Activated CD4-positive, alpha-beta T cell treated with anti-CD3 and anti-CD28 coated beads, Interleukin-10, Interleukin-2, amounts not matched to agents 100 ng/mL and 50 ng/mL, durations not matched to agents 16 hours and 8 hours (primary cell): ENCODE measurements at regions not wholly inside any gene's neighbourhood (a gene's known extent, or its start where the extent isn't known, plus 50 kb on each side); places are given as distances from the start of the nearest gene placed in this dataset.

Source experiments
- DNase-seq: peaks from one replicate; pipeline ENCODE4 v3.0.0-alpha.2; 2020

GRCh38 chr5:61697809-61698558 is 365.9 kb downstream of the ZSWIM6 start:
- DNase-seq: no peak

DNA sequence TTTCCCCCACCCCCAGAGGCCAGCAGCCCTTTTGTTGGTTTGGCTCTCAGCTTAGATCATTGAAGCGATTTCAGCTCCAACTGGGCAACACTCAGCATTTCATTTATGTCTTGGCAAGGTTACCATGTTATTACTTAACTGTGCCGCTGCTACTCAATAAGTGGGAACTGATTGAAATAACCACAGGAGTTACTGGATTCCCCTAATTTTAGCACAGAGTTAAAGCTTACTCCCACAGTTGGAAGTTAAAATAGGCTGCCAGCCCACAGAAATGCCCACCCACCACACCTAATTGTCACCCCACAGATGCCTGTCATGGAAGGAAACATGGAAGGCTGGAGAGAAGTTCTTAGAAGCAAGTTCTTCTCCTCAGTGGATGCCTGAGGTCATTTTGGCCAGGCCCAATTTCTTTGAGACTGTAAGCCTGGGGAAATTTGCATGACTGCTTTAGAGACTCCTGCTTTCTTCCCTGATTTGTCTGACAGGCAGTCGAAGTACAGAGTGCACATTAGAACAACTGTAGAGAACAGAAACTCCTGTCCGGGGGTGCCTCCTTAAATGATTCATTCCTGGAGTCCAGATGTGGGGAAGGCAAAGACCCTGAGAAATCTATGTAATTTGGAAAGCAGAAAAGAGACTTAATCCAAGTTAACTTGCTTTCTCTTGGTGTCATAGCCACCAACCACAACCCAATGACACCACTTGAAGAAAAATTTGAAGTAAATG is 370.0 kb downstream of the ZSWIM6 start:
- DNase-seq: no peak

- no peak for DNase-seq
Measured at GRCh38 chr5:61702784-61703183, 370.7 kb downstream of the ZSWIM6 start.

- no peak for DNase-seq
Measured at GRCh38 chr5:61704289-61704688, 372.2 kb downstream of the ZSWIM6 start.

DNA sequence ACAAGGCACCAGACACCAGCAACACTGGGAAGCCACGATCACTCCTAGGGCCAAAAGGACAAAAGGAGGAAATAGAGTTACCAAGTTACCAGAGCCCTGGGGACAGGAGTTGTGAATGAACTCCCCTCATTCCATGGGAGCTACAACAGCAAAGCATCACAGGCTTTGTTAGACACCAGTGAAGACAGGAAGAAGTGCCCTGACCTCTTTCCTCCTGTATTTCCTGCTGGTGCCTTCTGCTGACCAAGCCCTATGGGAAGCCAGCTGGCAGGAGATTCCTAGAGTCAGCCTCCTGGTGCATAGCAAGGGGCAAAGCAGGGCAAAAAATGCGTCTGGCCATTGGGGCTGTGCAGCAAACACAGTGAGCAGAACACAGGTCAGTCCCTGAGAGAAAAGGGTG is 374.7 kb downstream of the ZSWIM6 start:
- no peak for DNase-seq

GRCh38 chr5:61719124-61719523 is 387.1 kb downstream of the ZSWIM6 start:
- DNase-seq: no peak

DNA sequence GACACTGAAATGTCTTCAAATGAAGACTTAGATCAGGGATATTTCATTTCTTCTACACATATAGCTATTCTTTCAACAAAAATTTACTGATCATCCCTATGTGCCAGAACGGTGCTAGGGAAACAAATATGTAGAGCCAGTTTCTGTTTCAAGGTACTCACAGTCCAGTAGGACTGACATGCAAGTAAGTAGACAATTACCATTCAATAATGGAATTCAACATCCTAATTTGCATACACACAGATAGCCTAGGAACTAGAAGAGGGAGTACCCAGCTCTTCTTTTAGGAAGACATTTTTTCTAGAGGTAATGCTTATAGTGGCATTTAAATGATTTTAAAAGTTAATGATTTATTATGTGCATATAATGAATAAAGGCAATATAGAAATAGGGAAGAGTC is 388.8 kb downstream of the ZSWIM6 start:
- DNase-seq: no peak

GRCh38 chr5:61724102-61724501 is 392.0 kb downstream of the ZSWIM6 start:
- no peak for DNase-seq

- DNase-seq: no peak
Measured at GRCh38 chr5:61728287-61728686, 396.2 kb downstream of the ZSWIM6 start.

DNA sequence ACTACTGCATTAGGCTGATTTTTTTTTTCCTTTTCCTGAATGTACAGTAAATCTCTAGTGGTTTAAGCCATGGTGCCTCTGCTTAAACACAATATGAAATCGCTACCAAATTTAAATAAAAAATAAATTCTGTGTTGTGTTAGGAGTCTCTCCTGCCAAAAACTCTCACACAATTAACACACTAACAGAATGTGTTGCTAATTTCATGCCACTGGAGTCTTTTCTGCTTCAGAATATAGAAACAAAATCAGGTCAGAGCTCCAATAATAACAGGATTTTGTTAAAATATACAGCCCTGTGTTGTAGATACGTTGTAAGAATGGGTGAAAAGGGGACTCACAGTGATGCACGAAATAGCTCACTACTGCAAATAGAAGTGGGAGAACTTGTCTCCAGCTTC is 398.8 kb downstream of the ZSWIM6 start:
- DNase-seq: no peak

GRCh38 chr5:61731267-61731945 is 399.3 kb downstream of the ZSWIM6 start:
- DNase-seq: no peak

DNA sequence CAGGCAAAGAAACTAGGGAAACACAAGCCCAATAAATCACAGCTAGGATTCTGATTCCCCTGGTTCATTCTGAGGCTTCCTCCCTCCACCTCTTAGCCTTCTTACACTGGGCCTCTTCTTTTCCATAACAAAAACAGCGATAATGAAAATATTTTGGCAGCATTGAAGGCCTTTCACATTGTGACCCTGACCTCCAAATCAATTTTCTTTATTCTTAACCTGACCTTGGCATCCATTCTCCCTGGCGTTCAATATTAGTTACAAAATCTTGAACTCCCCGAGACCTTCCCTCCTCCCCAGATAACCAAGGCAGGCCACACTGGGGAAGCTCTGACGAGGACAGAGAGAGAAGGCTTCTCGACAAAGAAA is 399.9 kb downstream of the ZSWIM6 start:
- no peak for DNase-seq

DNA sequence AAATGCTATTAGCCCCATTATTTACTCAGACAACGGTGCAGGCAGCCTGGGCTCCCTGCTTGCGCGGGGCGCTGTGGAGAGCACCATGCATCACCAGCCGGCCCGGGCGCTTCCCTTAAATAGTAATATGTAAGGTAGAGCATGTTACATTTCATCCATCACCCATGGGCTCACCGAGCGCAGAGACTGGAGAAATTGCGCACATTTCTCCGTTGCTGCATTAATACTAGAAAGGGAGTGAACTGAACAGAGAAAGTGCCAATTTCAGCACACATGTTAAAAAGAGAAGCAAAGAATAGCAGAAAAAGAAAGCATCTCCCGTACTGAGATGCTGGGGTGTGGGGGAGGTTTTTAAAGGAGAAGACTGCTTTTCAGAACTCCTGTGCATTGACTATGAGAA is 400.3 kb downstream of the ZSWIM6 start:
- DNase-seq: no peak

DNA sequence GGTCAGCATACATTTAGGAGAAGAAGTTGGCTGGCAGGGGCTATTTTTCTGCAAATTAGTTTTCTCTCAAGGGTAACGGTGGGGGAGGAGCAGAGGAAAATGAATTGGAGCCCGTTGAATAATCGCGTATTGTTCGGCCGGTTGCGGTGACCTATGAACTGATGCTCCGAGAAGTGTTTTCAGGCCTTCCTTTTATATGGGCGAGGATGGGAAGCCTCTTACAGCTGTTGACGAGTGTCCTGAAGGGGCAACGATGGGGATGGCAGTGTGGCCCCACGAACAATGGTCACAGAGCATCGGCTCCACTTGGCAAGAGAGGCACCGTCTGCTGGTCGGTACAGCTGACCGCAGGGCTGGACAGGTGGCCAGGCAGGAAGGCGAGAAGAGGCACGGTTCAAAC is 400.7 kb downstream of the ZSWIM6 start:
- DNase-seq: no peak

DNA sequence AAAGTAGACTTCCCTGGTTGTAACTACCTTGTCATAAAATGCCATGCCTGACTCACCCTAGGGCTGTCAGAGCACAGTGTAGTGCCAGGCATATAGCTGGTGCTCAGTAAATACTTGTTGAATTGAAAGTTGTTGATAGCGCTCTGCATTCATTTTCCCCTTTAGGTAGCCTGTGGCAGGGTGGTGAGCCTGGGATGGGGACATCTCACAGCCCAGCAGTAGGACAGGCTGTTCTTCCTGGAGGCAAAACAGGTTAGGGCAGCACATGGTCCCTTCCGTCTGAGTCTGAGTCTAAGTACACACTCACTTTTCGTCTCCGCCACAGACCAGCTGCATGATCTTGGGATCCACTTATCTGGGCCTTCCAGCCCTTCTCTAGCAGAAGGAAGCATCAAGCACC is 401.9 kb downstream of the ZSWIM6 start:
- no peak for DNase-seq

DNA sequence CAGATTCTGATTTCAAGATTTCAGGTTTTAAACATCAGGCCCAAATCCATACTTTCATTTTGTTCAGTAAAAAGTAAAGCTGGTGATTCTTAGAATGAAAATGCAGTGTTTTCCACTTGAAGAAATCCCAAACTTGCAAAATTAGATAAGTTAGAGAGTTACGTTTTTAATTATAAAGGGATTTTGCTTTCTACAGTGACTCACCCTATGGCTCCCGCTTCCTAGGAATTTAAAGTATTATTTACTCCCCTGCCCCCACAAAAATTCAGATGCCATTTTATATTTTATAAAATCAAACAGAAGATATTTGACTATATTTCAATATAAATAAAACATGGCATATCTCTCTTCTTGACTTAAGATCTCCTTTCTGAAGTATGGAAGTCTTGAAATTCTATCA is 402.9 kb downstream of the ZSWIM6 start:
- DNase-seq: no peak

GRCh38 chr5:61735531-61735930 is 403.5 kb downstream of the ZSWIM6 start:
- no peak for DNase-seq

- DNase-seq: no peak
Measured at GRCh38 chr5:61735995-61736394, 403.9 kb downstream of the ZSWIM6 start.

- no peak for DNase-seq
Measured at GRCh38 chr5:61737301-61737963, 405.4 kb downstream of the ZSWIM6 start.

DNA sequence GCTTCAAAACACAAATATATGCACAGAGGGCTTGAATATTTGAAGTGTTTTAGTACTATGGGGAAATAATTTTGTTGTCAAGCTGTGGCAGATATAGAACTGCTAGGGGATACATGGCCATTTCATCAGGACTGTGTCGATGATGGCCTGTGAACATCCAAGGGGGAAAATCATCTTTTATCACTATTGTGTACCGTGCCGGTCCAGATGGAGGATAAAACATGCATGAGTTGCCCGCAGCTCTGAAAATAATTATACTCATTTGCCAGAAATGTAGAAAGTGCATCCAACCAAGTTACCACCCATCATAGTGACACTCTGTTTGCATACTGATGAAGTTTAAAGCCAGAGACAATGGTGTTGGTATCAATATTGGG is 405.9 kb downstream of the ZSWIM6 start:
- no peak for DNase-seq

DNA sequence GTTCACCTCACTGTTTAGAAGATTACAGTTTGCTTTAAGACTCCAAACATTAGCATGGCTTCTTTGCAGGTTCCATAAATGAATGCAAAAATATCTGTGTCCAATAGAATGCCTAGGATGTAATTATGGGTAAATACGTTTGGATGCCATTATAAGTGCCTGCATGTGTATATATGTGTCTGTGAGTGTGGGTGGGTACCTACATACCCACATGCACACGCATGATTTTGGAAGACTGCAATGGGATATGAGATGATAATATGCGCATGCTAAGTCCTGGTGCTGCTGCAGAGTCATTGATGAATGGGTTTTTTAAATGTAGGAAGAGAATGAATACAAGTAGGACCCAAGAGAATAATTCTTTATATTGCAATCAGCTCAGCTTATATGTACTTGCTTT is 406.4 kb downstream of the ZSWIM6 start:
- no peak for DNase-seq

DNA sequence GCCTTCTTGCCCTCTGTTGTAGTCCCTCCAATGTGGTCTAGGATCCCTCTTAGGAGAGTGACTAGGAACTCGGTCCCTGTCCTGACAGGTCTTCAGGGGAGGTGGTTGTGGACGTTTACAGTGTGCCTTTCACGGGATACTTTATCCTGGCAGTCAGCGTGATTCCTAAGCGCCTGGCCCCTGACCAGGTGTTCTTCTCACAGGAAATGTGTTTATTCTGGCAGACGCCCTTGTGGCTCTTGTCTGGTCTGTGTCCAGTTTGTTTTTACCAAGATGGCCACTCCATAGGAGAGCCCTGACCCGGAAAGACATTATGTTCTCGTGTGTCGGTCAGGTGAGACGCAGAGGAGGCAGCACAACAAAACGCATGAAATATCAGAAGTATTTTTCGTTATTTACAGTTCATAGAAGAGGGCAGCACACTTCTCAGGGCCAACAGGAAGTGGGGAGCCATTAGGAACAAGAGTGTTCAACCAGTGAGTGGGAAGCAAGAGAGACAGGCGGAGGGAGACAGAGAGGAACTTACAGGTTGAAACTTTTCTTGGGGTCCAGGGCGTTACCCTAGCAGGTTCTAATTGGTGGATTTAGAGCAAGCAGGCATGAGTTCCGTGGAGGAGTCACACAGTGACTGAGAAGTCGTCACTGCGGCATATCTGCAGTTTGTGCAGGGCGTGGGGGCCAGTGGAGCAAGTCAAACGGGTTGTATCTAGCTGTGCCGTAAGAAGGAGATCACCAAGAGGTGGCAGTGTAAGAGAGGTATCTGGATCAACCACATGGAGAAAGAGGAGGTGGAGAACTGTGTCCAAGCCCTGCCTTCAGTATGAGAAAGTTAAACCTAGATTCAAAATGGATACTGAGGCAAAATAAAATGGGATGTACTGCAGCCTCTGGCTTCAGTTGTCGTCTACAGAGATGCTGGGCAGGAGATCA is 412.9 kb downstream of the ZSWIM6 start:
- no peak for DNase-seq
